Suppressor macrophage (primary cell): ENCODE measurements at regions not wholly inside any gene's neighbourhood (a gene's known extent, or its start where the extent isn't known, plus 50 kb on each side); places are given as distances from the start of the nearest gene placed in this dataset.

Experiments used
- DNase-seq, 4 experiments: peaks; one replicate each; pipeline ENCODE4 v3.0.0-alpha.2; 2020 to 2022

- no peak for DNase-seq
Measured at GRCh38 chr2:176470713-176471112, 201.5 kb downstream of the MTX2 start.

- no peak for DNase-seq
Measured at GRCh38 chr2:176471949-176472348, 202.7 kb downstream of the MTX2 start.

- DNase-seq, result no peak
Measured at GRCh38 chr2:176473177-176473576, 203.9 kb downstream of the MTX2 start.

GRCh38 chr2:176473851-176474250, 204.6 kb downstream of the MTX2 start:
- no peak for DNase-seq

GRCh38 chr2:176477336-176477735, 208.1 kb downstream of the MTX2 start:
- DNase-seq, result no peak

GRCh38 chr2:176479961-176480360, 210.7 kb downstream of the MTX2 start:
- DNase-seq, result no peak

- DNase-seq, result no peak
Measured at GRCh38 chr2:176482107-176482506, 212.9 kb downstream of the MTX2 start.

GRCh38 chr2:176483476-176483875, 214.2 kb downstream of the MTX2 start:
- no peak for DNase-seq

GRCh38 chr2:176483901-176484568, 214.8 kb downstream of the MTX2 start:
- DNase-seq, result no peak

- DNase-seq, result no peak
Measured at GRCh38 chr2:176484838-176485237, 215.6 kb downstream of the MTX2 start.

GRCh38 chr2:176488431-176488830, 219.2 kb downstream of the MTX2 start:
- DNase-seq, result no peak

GRCh38 chr2:176490061-176490861, 221.0 kb downstream of the MTX2 start:
- DNase-seq, result no peak

GRCh38 chr2:176491172-176491904, 222.1 kb downstream of the MTX2 start:
- DNase-seq, result peak; percentile 4 to 37 (median 6)

GRCh38 chr2:176492583-176492982, 223.3 kb downstream of the MTX2 start:
- DNase-seq, result no peak

GRCh38 chr2:176493226-176493825, 224.1 kb downstream of the MTX2 start:
- DNase-seq, result no peak

- DNase-seq, result peak in 2 of 4 experiments; percentile 3 to 6
Measured at GRCh38 chr2:176493909-176494308, 224.7 kb downstream of the MTX2 start.

GRCh38 chr2:176494949-176495353, 225.7 kb downstream of the MTX2 start:
- DNase-seq, result peak; percentile 74 to 89 (median 78)

GRCh38 chr2:176495826-176496225, 226.6 kb downstream of the MTX2 start:
- no peak for DNase-seq

- DNase-seq, result peak in 3 of 4 experiments; percentile 17 to 44 (median 43)
Measured at GRCh38 chr2:176496761-176497160, 227.5 kb downstream of the MTX2 start.

GRCh38 chr2:176500901-176501300, 231.7 kb downstream of the MTX2 start:
- DNase-seq, result no peak

- DNase-seq, result no peak
Measured at GRCh38 chr2:176501617-176502016, 232.4 kb downstream of the MTX2 start.

GRCh38 chr2:176502619-176503018, 233.4 kb downstream of the MTX2 start:
- no peak for DNase-seq

GRCh38 chr2:176503776-176504175, 234.5 kb downstream of the MTX2 start:
- no peak for DNase-seq
